22Rv1 (cell line): ENCODE measurements at regions not wholly inside any gene's neighbourhood (a gene's known extent, or its start where the extent isn't known, plus 50 kb on each side); places are given as distances from the start of the nearest gene placed in this dataset.

Source experiments
- CTCF ChIP-seq: fragments of 450-650 bp; IDR thresholded peaks from 2 replicates; pipeline ENCODE4 v1.5.1; 2017; ENCODE audit warnings: mild to moderate bottlenecking
- ZFX ChIP-seq: fragments of 450-650 bp; IDR thresholded peaks from 2 replicates; pipeline ENCODE4 v1.6.1; 2017; ENCODE audit warnings: antibody characterized with exemption, borderline replicate concordance

GRCh38 chr7:29649028-29649716 lies 85.5 kb downstream of the PRR15 start:
- TF ChIP-seq CTCF (no peak), ZFX (no peak)
